ENCODE measurements at regions not wholly inside any gene's neighbourhood (a gene's known extent, or its start where the extent isn't known, plus 50 kb on each side); places are given as distances from the start of the nearest gene placed in this dataset.

DNA sequence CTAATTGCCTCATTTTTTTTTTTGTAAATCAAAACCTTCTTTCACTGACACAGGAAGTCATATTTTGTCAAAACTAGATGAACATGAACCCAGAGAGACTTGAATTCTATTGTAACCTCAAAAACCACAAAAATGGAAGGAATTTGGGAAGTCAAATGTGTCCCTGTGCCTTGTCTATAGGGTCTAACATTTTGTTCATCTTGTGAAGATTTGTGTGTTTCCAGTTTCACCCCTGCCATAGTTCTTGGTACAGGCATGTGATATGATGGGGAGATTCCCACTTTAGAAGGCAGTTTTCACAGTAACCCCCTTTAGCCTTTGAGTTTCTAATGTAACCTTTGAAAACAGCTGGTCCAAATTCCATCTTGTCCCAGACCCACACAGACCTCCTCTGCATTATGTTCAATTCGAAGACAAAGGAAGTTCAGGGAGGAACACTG is 318.5 kb upstream of the ADAMTS9 start:
- H3K4me3 Mint-ChIP-seq: no peak overlapping the region
- TF ChIP-seq AFF4 (CRISPR knock-in tag; IDR thresholded peaks at IDR 0.05; ENCODE audit: borderline replicate concordance): no peak
- TF ChIP-seq EMX1 (CRISPR knock-in tag; IDR thresholded peaks at IDR 0.05): no peak
- no peak for TF ChIP-seq TCF7 (CRISPR knock-in tag; IDR thresholded peaks at IDR 0.05; ENCODE audit: low read depth)
- no peak for TF ChIP-seq SMAD4 (CRISPR knock-in tag; IDR thresholded peaks at IDR 0.05)
- TF ChIP-seq ATF1 (CRISPR knock-in tag; IDR thresholded peaks at IDR 0.05): no peak
- TF ChIP-seq NR2C2 (CRISPR knock-in tag; IDR thresholded peaks at IDR 0.05): no peak
- no peak for TF ChIP-seq FOXJ3 (CRISPR knock-in tag; IDR thresholded peaks at IDR 0.05; ENCODE audit: borderline replicate concordance)
- TF ChIP-seq ATF6 (CRISPR knock-in tag; IDR thresholded peaks at IDR 0.05): no peak
- TF ChIP-seq ZNF423 (CRISPR knock-in tag; IDR thresholded peaks at IDR 0.05): no peak
- TF ChIP-seq E2F1 (CRISPR knock-in tag; IDR thresholded peaks at IDR 0.05): no peak
- ChIA-PET CTCF (interaction anchor here (1.1 kb wide), 1 partner anchor 476 kb away, joined by 3 read pairs; no protein-coding TSS in a partner anchor), POLR2A (no interaction called here)
- DNase-seq (ENCODE audit: low spot score) (no peak), ATAC-seq (no peak)
- H3K4me1 Mint-ChIP-seq: no peaks in the 10 kb centered on the region
- H3K27ac Mint-ChIP-seq: no peak overlapping the region
- no peaks in the 10 kb centered on the region; the same call in 1 of the 2 replicates for H3K9me3 Mint-ChIP-seq
- H3K27me3 Mint-ChIP-seq (ENCODE audit: low read depth): no peaks in the 10 kb centered on the region
- H3K36me3 Mint-ChIP-seq: no peaks in the 10 kb centered on the region

DNA sequence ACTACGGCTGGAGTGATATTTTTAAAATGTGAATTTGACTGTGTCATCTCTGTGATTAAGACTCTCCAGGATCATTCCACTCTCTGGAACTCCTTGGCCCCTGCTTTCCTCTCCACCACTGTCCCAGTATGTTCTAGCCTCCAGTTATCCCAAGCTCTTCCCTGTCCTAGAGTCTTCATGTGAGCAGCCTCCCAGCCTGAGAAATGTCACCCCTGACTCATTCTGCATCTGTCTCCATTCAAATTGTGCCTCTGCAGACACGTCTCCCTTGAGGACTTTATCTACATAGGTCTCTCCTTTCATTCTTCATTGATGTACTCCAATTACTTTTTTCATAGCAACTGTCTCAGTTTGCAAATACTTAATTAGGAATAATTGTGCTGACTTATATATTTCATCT is 317.7 kb upstream of the ADAMTS9 start:
- no peaks in the 10 kb centered on the region; the same call in 1 of the 2 replicates for H3K9me3 Mint-ChIP-seq
- no peaks in the 10 kb centered on the region for H3K27me3 Mint-ChIP-seq (ENCODE audit: low read depth)
- H3K4me1 Mint-ChIP-seq: no peaks in the 10 kb centered on the region
- H3K27ac Mint-ChIP-seq: no peak overlapping the region
- ATAC-seq (no peak), DNase-seq (ENCODE audit: low spot score) (no peak)
- TF ChIP-seq IRF2 (CRISPR knock-in tag; IDR thresholded peaks at IDR 0.05; ENCODE audit: borderline replicate concordance, low read depth) (no peak), E2F1 (CRISPR knock-in tag; IDR thresholded peaks at IDR 0.05) (no peak)
- TF ChIP-seq, protein P1, sequence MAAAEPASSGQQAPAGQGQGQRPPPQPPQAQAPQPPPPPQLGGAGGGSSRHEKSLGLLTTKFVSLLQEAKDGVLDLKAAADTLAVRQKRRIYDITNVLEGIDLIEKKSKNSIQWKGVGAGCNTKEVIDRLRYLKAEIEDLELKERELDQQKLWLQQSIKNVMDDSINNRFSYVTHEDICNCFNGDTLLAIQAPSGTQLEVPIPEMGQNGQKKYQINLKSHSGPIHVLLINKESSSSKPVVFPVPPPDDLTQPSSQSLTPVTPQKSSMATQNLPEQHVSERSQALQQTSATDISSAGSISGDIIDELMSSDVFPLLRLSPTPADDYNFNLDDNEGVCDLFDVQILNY (CRISPR knock-in tag; IDR thresholded peaks at IDR 0.05): no peak
- POLR2A ChIA-PET: interaction anchor here (0.6 kb wide), 1 partner anchor 878 kb away, joined by 3 read pairs; no protein-coding TSS in a partner anchor
- no peak overlapping the region for H3K4me3 Mint-ChIP-seq
- CTCF ChIA-PET: interaction anchor here (1.0 kb wide), 1 partner anchor 386 kb away, joined by 3 read pairs; no protein-coding TSS in a partner anchor
- no peaks in the 10 kb centered on the region for H3K36me3 Mint-ChIP-seq

GRCh38 chr3:65004795-65005295 is 317.0 kb upstream of the ADAMTS9 start:
- ATAC-seq: no peak
- ChIA-PET POLR2A (interaction anchor here (0.6 kb wide), 1 partner anchor 878 kb away, joined by 3 read pairs; no protein-coding TSS in a partner anchor), CTCF (interaction anchor here (1.0 kb wide), 1 partner anchor 386 kb away, joined by 3 read pairs; no protein-coding TSS in a partner anchor)
- Mint-ChIP-seq H3K36me3 (no peaks in the 10 kb centered on the region), H3K4me3 (no peak overlapping the region), H3K9me3 (no peaks in the 10 kb centered on the region; the same call in 1 of the 2 replicates), H3K27ac (no peak overlapping the region), H3K4me1 (no peaks in the 10 kb centered on the region), H3K27me3 (ENCODE audit: low read depth) (no peaks in the 10 kb centered on the region)
- DNase-seq (ENCODE audit: low spot score): no peak
- no peak for TF ChIP-seq FOXP1 (CRISPR knock-in tag; IDR thresholded peaks at IDR 0.05; ENCODE audit: borderline replicate concordance)
- no peak for TF ChIP-seq JUN (CRISPR knock-in tag; IDR thresholded peaks at IDR 0.05)
- TF ChIP-seq, protein P2, sequence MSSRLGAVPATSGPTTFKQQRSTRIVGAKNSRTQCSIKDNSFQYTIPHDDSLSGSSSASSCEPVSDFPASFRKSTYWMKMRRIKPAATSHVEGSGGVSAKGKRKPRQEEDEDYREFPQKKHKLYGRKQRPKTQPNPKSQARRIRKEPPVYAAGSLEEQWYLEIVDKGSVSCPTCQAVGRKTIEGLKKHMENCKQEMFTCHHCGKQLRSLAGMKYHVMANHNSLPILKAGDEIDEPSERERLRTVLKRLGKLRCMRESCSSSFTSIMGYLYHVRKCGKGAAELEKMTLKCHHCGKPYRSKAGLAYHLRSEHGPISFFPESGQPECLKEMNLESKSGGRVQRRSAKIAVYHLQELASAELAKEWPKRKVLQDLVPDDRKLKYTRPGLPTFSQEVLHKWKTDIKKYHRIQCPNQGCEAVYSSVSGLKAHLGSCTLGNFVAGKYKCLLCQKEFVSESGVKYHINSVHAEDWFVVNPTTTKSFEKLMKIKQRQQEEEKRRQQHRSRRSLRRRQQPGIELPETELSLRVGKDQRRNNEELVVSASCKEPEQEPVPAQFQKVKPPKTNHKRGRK (CRISPR knock-in tag; IDR thresholded peaks at IDR 0.05; ENCODE audit: borderline replicate concordance): no peak

All from WTC11 (cell line).